GM21723 (cell line): ENCODE measurements at regions not wholly inside any gene's neighbourhood (a gene's known extent, or its start where the extent isn't known, plus 50 kb on each side); places are given as distances from the start of the nearest gene placed in this dataset.

ENCODE experiments used
- ATAC-seq: cut with Tn5 transposase; IDR thresholded peaks from one replicate; pipeline ENCODE4 v1.9.1; 2021; ENCODE audit warnings: mild to moderate bottlenecking, moderate library complexity; ENCODE audit not compliant: unreplicated experiment

DNA sequence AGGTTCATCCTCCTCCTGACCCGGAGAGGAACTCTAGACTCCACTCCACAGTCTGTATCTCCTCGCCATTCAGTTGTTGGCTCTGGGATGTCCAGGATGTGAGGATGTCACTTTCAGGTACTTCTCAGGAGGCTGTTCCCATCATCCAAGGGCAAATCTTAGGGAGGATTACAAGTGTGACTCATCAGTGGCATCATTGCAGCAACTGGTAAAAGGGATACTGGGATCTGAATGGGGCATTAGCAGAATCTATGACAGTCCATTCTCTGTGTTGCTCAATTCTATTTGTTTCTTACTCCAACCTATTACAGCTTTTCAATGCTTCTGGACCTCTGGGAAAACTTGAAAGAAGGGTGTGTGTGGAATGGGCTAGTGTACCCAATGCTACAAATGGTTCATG lies 81.5 kb upstream of the FN1 start:
- ATAC-seq: no peak

DNA sequence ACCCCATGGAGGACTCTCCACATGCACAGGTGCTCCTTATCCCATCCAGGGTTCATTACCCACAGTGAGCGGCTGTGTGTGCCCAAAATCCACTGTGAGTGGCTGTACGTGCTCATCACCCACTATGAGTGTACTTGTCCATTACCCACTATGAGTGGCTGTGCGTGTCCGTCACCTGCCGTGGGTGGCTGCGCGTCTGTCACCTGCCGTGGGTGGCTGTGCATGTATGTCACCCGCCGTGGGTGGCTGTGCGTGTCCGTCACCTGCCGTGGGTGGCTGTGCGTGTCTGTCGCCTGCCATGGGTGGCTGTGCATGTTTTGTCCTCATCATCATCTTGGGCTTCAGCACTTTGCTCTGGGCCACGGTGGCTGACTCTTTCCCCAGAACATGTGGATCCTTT lies 78.6 kb upstream of the FN1 start:
- no peak for ATAC-seq

DNA sequence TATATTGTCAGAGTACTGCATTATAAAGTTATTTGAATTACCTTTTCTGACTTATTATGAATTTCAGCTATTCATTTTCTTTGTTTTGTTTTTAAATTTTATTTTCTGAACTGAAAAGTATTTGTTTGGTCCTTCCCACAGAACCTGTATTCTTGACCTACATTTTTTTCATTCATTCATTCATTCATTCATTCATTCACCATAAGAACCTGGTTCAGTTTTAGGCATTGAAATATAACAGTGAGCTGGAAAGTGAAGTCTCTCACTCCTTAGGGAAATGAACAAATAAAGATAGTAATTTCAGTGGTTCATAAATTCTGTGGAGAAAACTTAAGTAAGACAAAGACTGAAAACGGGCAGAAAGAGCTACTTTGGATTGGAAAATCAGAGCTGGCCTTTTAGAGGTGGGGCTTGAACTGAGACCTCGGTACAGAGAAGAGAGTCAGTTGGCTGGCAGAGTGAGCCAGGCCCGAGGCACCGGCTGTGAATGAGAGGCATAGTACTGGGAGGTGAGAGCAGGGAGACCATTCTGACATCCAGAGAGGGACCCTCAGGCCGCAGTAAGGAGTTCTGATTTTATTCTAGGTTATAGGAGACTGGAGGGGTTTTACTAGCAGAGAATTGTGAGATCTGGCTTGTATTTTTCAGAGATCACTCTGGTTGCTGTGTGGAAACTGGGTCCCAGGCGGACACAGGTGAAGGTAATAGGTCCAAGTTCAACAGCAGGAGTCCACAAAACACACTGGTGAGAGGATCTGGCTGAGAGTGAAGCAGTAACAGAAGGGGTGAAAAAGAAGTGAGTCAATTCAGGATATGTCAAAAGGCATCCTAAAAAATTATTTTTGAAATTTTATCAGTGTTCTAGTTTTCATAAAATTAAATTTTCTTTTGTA lies 75.8 kb upstream of the FN1 start:
- ATAC-seq: no peak

DNA sequence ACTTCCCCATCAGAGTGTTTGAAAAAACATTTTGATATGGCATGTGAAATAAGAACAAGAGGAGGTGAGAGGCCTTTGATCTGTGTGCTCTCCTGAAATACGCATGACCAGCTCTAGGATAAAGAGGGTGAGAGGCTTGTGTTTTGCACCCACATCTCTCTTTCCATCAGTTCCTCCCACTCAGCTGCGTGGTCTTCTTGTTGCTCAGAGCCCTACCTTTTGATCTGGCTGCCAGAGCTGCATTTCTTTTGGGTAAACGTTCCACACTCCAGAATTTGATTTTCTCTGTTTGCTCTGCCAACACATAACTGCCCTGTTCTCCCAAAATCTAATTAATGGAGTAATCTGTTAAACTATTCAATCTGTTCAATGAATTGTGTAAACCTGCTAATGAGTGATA lies 72.0 kb upstream of the FN1 start:
- no peak for ATAC-seq

DNA sequence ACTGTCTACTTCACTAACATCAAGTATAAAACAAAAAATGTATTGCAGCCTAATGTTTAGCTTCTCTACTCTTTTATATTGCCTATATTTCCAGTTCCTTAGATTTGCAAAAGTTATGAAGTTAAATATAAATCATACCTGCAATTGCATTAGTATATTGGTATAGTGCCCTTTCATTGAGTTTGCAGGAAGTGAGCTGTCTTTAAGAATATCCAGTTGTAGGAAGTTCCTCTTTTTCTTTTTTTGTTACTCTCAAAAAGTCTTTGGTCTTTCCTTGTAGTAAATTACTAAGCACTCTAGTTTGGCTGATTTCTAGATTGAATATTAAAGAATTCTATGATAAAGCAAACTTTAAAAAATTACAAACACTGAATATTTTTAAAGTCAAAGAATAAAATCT lies 71.3 kb upstream of the FN1 start:
- no peak for ATAC-seq

DNA sequence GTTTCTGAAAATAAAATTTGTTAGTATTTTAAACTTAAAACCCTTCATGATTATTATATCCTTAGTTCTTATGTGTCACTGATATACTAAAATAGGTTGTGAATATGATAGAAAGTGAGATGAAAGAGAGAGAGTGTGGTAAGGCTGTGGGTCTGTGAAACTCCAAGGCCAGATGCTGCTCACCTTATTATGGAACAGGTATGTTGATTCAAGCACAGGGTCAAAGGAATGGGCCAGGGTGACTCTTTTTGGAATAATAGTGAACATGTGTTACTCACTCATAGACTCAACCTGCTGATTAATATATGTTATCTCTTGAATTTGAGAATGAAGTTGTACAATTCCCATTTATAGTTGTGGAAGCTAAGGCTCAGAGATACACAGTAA lies 70.7 kb upstream of the FN1 start:
- ATAC-seq: no peak

DNA sequence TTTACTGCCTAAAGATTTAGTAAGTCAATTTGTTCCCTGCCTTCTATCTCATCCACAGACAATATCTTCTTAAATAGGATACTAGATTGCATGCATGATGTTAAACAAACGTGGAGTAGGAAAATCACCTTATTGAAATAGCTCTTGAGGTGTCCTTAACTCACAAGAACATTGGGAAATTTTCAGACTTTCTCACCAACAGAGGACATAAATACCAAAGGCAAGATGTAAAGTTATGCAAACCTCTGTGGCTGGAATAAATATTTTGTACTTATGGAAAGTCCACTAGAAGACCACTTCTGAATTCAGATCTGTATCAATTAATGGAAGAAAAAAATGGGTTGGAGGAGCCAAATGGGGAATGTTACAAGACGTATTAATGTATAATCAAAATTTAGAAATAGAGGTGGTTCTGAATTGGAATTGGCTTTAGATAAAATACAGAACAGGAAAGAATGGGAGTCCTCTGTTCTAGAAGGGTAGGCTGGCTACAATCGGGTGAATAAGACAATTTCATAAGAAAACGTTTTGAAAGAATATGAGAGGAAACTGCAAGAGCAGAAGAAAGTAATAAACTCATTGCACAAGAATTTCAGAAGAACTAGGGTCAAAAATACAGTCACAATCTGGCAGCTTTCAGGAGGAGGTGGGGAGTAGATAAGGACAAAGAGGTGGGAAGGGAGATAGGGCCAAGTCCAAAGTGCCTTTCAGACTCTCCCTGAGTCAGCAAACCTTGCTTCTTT lies 69.3 kb upstream of the FN1 start:
- ATAC-seq: no peak

DNA sequence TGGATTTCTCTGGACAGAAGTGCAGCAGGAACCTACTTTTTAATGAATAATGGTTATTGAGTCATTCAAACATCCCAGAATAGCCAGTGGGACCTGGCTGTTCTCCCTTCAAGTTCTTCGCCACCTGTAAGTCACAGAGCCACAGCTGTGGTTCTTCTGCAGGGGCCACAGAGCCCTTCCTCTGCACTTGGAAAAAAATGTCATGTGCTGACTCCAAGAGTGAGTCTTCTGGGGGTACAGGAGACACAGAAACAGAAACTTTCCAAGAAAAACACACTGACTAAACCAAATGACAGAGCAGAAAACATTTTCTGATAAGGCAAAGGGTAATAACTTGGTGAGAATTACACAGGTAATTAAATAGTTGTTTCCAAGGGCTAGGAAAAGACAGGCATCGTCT lies 68.7 kb upstream of the FN1 start:
- ATAC-seq: no peak

DNA sequence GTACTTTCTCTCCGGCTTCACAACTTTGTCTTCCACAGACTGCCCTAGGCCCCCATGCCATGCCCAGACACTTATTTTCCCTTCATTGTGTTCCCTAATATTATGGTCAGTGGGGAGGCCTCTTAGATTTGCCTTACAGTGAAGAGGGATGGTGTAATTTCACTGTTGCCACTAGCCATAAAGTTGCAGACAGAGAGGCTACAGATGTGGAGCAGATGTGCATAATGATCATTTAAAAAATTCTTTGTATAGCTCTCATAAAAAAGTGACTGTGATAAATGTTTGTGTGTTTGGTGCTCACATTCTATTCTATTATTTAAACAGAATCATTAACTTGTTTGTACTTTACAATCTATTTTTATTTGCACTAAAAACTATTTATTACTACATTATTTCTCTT lies 67.5 kb upstream of the FN1 start:
- ATAC-seq: no peak

DNA sequence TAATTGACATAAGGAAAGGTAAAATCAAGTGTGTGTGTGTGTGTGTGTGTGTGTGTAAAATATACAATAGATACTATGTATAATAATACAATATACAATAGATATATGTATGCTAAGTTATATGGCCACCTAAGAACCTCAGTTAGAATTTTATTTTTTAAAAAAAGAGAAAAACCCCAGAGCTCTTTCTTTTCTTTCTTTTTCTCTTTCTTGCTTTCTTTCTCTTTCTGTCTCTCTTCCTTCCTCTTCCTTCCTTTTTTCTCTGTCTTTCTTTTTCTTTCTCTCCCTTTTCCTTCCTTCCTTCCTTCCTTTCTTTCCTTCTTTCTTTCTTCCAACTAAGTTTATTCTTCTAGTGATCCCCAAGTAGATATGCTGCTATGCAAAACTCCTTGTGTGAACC lies 64.6 kb upstream of the FN1 start:
- no peak for ATAC-seq

DNA sequence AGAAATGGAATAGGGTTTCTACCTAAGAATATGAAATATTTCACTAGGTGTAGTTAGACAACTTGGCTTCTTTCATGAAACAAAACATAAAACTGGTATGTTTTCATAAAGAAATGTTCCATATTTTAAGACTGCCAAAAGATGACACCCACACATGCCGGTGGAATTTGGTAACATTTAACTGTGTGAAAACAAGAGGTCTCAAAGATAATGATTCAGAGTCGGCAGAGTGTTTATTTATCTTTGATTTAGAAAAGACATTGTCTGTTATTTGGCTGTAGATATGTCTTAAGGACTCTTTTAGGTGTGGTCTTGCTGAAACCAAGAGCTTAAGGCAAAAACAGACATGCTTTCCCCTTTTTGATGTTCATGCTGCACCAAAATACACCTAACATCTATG lies 63.5 kb upstream of the FN1 start:
- ATAC-seq: no peak

DNA sequence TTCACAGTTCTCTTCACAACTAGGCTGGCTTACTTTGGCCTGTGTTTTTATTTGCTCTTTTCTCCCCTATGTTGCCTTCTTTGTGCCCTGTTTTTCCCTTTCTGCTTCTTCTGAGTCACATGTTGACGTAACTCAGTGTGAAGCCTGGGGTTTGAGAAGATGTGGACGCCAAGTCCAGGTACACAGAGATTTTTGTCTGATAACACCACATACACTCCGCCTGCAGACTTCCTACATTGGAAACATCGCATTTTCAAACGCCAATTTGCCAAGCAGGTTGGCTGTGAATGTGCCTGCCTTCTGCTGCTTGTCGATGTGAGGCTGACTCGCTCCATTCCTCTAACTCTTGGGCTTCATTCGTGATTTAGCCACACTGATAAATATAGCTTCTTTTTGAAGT lies 62.6 kb upstream of the FN1 start:
- no peak for ATAC-seq

DNA sequence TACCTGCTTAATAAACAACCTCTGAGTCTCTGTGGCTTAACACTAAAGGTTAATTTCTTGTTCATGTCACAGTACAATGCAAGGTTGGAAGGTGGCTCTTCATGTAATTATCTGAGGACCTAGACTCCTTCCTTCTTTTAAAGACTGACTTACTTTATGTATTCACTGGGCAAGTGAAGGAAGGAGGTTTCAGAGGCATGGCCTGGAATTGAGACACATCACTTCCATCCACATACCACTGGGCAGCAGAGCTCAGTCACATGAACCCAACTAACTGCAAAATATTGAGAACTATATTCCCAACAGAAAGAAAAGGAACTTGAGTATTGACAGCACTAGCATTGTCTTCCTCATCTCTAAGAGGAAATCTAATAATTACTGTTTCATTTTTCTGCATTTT lies 57.5 kb upstream of the FN1 start:
- ATAC-seq: no peak

DNA sequence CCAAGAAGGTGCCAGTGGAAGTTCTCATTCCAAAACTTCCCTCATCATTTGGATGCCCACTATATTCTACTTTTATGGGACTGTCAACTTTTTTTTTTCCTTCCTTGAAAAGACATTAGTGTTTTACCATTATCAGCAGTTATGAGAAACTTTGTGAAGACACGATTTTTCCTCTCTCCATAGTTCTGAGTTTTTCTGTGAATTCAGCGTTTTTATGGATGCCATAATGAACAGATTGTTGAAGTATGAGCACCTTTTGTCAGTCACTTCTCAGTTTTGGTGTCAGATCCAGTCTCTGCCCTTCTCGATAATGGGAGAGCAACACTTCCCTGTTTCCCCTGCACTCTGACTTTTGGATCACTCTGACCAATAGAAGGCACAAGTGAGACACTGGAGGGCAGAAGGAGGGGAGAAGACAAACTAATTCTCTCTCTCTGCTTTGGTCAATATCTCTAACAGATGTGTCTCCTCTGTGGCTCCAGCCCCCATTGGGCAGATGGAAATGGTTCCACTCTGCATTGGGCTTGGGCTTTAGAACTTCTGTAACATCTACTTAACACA lies 53.5 kb upstream of the FN1 start:
- no peak for ATAC-seq

DNA sequence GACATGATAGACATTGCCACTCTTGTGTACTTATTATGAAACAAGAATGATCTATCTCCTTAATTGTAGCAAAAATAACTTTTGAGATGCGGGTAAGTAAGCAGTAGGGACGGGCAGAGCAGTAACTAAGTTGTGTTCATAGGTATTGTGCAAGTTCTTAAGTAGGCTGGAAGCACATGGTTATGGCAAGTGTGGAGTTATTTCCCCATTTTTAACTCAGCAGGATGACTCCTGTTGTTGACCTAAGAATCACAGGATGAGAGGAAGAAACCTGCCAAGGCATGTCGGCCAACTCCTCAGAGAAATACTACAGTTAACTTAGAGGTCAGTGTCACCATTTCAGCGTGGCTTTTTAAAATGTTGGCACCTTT lies 51.1 kb upstream of the FN1 start:
- no peak for ATAC-seq

DNA sequence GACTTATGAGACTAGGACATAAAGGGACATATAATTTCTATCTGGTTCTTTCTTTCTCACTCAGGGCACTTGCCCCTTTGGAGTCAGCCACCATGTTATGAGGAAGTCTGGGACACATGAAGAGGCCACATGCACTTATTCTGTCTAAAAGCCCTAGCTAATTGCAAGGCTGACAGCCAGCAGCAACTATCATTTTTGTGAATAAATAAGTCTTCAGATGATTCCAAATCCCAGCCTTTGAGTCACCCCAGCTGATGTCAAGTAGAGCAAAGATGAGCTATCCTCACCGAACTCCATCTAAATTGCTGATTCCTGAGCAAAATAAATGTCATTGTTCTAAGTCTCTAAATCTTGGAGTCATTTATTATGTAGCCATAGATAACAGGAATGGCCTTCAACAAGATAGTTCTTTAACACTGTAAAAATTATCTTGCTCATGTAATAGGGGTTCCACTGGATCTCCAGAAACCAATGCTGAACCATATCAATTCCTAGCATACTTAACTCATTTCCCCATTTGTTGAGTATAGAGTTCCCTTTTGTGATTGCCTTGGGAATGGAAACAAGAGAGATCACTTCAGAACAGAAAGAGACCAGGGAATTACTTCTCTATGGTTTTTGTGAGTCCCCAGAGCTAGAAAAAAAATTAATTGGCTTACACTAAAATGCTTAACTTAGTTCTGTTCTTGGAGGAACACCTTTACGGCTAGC lies 50.6 kb upstream of the FN1 start:
- no peak for ATAC-seq
